Stomach (tissue), 4 donors: ENCODE measurements at regions not wholly inside any gene's neighbourhood (a gene's known extent, or its start where the extent isn't known, plus 50 kb on each side); places are given as distances from the start of the nearest gene placed in this dataset.

Source experiments
- POLR2A ChIP-seq, 4 donors: fragments of 450-650 bp; IDR thresholded peaks; one replicate each; pipeline ENCODE4 v1.6.1; 2016; ENCODE audit warnings: antibody characterized with exemption in 4 of 4, control low read depth in 2 of 4, mild to moderate bottlenecking in 1 of 4, moderate library complexity in 1 of 4
- POLR2AphosphoS5 ChIP-seq, 3 donors: sonication (generic); formaldehyde crosslinking; IDR thresholded peaks; one replicate each; pipeline ENCODE4 v1.6.1; 2016; ENCODE audit warnings: antibody characterized with exemption in 3 of 3
- TF ChIP-seq, protein P1 (sequence below), 7 experiments: fragments of 450-650 bp in 4 of 7; fragments of 200-600 bp in 3 of 7; sonication (generic) in 3 of 7; IDR thresholded peaks; one replicate each; pipeline ENCODE4 v1.5.1; 2016 to 2019; ENCODE audit warnings: antibody characterized with exemption in 7 of 7, control low read depth in 2 of 7, mild to moderate bottlenecking in 1 of 7

DNA sequence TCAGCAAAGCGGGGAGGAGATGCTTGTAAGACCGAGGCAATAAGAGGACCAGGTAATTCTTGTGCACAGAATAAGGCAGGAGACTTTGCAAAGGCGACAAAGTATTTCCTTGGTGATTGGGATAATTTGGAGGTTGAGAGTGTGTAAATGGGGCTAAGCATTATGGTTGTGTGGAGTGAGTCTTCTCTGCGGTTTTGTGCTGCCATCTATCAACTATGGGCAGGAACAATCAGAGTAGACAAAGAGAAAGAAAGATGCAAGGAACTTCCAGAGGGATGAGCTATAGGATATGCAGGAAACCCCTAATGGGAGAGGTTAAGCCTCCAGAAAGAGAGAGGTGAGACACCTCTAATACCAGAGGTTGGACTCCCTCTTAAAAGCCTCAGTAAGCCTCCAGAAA, 339.8 kb downstream of the PAPSS1 start:
- TF ChIP-seq, protein P1, sequence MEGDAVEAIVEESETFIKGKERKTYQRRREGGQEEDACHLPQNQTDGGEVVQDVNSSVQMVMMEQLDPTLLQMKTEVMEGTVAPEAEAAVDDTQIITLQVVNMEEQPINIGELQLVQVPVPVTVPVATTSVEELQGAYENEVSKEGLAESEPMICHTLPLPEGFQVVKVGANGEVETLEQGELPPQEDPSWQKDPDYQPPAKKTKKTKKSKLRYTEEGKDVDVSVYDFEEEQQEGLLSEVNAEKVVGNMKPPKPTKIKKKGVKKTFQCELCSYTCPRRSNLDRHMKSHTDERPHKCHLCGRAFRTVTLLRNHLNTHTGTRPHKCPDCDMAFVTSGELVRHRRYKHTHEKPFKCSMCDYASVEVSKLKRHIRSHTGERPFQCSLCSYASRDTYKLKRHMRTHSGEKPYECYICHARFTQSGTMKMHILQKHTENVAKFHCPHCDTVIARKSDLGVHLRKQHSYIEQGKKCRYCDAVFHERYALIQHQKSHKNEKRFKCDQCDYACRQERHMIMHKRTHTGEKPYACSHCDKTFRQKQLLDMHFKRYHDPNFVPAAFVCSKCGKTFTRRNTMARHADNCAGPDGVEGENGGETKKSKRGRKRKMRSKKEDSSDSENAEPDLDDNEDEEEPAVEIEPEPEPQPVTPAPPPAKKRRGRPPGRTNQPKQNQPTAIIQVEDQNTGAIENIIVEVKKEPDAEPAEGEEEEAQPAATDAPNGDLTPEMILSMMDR (IDR thresholded peaks at IDR 0.05): no peak
- no peak for TF ChIP-seq POLR2AphosphoS5 (IDR thresholded peaks at IDR 0.05)
- TF ChIP-seq POLR2A (IDR thresholded peaks at IDR 0.05): no peak
